A172 (cell line): ENCODE measurements at regions not wholly inside any gene's neighbourhood (a gene's known extent, or its start where the extent isn't known, plus 50 kb on each side); places are given as distances from the start of the nearest gene placed in this dataset.
"Not testable (repeated sequence)": the region's sequence is repeated elsewhere in the genome, so short reads cannot be mapped to it uniquely, and the experiment has no call there.

Experiments
- DNase-seq: peaks from one replicate; pipeline ENCODE4 v3.0.0-alpha.2; 2015; ENCODE audit warnings: low spot score

DNA sequence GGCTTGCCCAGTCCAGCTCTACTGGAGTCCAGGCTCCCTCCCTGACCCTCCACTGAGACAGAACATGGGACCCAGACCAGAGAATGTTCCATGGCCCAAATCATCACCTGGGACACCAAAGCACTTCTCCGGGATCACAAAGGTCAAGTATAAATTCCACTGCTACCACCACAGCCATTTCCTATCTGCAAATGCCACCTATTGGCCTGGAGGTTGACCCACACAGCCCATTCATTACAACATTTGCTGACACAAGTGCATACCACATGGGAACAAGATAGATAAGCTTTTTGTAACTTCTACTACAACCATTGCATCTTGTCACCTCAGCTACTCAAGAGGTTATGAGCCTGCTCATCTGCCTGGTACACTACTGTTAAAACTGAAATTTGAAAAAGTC lies 126.8 kb upstream of the NECTIN3 start:
- DNase-seq, result no peak

DNA sequence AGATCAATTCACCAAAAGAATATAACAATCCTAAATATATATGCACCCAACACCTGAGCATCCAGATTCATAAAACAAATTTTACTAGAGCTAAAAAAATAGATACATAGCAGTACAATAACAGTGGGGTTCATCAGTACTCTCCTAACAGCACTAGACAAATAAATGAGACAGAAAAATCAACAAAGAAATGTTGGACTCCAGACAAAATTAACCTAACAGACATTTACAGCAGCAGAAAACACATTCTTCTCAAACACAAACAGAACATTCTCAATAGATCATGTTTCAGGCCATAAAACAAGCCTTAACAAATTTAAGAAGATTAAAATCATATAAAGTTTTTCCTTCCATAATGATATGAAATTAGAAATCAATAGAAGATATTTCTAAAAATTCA lies 124.8 kb upstream of the NECTIN3 start:
- DNase-seq, result no peak

DNA sequence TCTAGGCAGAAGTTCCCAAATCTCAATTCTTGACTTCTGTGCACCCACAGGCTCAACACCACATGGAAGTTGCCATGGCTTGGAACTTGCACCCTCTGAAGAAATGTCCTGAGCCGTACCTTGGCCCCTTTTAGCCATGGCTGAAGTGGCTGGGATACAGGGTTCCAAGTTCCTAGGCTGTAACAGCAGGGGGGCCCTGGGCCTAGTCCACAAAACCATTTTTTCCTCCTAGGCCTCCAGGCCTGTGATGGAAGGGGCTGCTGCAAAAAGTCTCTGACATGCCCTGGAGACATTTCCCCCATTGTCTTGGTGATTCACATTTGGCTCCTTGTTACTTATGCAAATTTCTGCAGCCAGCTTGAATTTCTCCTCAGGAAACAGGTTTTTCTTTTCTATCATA lies 122.4 kb upstream of the NECTIN3 start:
- not testable (repeated sequence) for DNase-seq

GRCh38 chr3:110955301-110955880 lies 116.2 kb upstream of the NECTIN3 start:
- DNase-seq, result no peak

GRCh38 chr3:110956081-110956480 lies 115.5 kb upstream of the NECTIN3 start:
- DNase-seq, result no peak

GRCh38 chr3:110957247-110958025 lies 114.2 kb upstream of the NECTIN3 start:
- no peak for DNase-seq

DNA sequence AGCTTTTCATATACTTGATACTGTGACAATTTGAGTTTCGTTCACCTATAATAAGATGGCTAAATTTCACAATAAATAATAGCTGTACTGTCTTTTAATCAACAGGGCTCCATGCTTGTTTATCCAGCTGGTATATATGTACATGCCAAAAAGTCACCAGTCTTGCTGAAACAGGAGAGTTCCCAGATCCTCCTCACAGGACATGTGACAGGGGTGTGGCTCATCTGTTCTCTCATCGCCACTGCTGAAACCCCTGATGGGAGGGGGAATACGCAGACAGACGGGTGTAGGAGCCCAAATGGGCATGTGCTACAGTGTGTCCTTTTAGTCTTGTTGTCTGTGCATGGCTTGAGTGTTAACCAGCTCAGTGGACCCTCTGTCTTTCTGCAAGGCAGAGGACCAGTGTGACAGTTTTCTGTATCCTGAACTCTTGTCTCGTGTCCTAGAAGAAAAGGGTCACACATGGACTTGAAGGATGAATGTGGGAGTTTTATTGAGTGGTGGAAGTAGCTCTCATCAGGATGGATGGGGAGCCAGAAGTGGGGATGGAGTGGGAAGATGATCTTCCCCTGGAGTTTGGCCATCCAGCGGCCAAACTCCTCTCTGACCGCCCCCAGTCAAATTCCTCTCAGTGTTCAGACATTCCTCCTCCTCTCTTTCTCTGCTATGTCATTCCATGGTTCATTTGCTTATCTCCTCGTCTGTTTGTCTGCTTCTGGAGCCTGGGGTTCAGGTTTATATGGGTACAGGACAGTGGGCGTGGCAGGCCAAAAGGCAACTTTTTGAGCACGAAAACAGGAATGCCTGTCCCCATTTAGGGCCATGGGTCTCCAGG lies 113.1 kb upstream of the NECTIN3 start:
- DNase-seq, result no peak

- DNase-seq, result no peak
Measured at GRCh38 chr3:110965976-110966375, 105.6 kb upstream of the NECTIN3 start.

DNA sequence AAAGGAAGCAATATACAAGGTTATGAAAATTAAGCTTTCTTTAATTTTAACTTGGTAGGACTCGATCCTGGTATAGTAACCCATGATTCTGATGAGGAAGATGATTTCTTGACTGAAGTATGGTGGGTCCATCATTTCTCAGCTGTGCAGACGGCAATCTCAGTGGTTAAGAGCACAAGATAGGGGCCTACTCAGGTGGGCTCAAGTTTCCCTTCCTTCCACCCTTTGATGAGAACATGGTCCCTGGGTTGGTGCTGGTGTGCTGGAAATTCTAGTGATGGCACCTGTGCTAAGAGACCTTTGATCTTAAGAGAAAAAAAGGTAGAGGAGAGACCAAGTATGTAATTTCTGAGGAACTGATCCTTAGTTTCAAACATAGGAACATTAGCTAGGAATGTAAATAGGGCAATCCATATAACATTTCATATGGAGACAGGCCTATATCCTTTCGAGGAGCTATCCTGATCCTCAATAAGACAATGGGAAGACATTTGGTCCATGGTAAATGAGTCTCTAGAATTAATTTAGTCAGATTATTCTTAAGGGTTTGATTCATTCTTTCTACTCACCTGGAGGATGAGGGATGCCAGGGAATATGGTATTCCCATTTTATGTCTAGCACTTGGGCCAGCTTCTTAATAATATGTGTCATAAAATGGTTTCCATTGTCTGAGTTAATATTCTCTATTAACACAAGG lies 104.5 kb upstream of the NECTIN3 start:
- no peak for DNase-seq

GRCh38 chr3:110968076-110968475 lies 103.5 kb upstream of the NECTIN3 start:
- no peak for DNase-seq

DNA sequence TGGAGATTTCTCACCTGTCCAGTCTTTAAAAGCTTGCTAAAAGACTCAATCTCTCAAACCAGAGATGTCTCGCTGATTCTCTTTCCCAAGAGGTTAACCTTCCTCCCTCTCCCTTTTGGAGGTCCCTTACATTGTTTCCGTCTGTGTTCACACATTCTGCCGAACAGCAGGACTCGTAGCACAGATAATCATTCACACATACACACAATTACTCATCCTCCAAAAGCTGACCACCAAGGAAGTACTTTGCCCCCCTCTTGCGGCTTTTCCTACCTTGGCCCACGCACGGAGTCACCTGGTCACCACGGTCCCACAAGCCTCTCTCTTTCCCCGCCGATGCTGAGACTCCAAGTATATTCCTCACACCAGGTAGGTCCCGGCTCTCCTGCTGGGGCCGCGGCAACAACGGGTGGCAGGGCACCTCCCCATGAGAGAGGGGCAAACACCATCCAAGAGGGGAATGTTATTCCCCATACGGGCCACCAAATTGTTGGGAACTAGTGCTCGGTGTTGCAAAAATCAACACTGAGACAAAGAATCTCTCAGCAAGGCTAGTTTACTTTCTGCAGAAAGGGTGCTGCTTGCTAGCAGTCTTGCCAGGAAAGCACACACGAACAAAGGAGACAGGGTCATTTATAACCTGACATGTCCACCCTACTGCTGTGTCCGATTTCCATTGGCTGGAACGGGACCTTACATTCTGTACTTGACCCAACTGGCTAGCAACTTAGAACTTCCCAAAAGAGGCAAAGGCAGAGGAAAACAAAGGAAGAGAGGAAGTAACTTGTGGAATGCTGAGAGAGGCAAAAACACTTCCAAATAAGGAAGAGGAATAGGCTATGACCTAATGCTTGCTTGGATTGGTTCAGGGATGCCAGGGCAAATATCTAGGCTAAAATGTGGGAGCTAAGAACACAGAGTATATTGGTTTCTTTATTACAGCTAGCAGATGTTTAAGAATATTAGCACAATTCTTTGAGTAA lies 102.1 kb upstream of the NECTIN3 start:
- no peak for DNase-seq

- no peak for DNase-seq
Measured at GRCh38 chr3:110971010-110971601, 100.5 kb upstream of the NECTIN3 start.

GRCh38 chr3:110973263-110973895 lies 98.2 kb upstream of the NECTIN3 start:
- DNase-seq, result no peak

DNA sequence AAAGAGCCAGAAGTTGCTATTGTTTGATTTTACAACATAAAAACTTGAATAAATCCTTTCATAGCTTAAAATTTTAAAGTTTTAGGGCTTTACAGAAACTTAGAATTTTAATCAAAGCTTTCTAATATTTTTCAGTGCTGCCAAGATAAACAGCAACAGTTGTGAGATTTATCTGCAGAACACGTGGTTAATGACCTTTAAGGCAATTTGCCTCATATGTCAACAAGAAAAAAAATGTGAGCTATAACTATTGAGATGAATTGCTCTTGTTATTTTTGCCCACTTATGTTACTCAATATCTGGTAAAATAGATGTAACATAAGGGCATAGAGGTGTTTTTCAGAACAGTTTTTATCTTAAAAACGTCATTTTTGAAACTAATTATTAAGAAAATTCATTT lies 96.7 kb upstream of the NECTIN3 start:
- no peak for DNase-seq

DNA sequence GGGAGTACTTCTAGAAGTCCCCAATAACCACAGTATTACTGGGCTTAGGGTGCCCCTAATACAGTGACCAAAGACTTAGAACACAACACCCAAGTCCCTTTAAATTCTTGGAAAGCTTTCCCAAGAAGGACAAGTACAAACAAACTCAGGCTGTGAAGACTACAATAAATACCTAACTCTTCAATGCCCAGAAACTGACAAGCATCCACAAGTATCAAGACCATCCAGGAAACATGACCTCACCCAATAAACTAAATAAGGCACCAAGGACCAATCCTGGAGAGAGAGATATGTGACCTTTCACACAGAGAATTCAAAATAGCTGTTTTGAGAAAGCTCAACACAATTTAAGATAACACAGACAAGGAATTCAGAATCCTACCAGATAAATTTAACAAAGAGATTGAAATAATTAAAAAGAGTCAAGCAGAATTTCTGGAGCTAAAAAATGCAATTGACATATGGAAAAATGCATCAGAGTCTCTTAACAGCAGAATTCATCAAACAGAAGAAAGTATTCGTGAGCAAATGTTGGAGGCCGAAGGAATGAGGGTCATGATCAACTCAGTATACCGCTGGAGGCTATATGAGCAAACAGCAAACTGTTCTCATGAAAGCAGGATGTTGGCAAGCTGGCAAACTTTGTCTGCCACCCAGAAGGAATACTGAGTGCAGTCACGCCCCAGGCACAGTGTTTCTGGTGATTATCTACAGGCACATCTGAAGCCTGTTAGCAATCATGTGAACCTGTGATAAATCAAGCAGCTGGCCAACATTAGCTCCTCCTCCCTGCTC lies 87.0 kb upstream of the NECTIN3 start:
- DNase-seq, result no peak

- DNase-seq, result no peak
Measured at GRCh38 chr3:110989446-110989845, 82.2 kb upstream of the NECTIN3 start.

- peak; percentile 28 for DNase-seq
Measured at GRCh38 chr3:110995461-110996231, 76.0 kb upstream of the NECTIN3 start.

DNA sequence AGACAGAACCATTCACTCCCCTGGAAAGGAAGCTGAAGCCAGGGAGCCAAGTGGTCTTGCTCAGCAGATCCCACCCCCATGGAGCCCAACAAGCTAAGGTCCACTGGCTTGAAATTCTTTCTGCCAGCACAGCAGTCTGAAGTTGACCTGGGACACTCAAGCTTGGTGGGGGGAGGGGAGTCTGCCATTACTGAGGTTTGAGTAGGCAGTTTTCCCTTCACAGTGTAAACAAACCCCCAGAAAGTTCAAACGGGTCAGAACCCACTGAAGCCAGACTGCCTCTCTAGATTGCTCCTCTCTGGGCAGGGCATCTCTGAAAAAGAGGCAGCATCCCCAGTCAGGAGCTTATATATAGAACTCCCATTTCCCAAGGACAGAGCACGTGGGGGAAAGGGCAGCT lies 72.8 kb upstream of the NECTIN3 start:
- not testable (repeated sequence) for DNase-seq
